ENCODE measurements at regions not wholly inside any gene's neighbourhood (a gene's known extent, or its start where the extent isn't known, plus 50 kb on each side); places are given as distances from the start of the nearest gene placed in this dataset.
"Not testable (repeated sequence)": the region's sequence is repeated elsewhere in the genome, so short reads cannot be mapped to it uniquely, and the experiment has no call there.

DNA sequence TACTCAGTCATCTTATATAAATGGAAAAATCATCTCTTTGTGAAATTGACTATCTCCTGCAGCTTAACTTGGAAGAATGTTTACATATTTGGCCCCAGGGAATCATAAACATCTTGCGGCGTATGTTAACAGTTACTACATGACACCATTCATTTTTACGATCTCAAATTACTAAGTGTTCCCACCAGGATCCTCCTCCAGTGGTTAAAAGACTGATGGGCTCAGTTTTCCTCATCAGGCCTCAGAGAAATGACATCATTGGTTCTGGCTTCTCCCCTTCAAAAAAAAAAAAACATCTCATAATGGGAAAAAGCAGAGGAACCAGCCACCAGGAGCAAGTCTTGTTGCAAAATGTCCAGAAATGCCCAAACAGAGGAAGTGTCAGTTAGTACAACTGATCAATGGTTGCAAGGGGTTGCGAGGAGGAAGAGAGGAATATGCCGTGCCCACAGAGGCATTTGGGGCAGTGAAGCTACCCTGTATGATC lies 70.5 kb upstream of the LIPC start:
- peak; percentile 30 for DNase-seq (ENCODE audit: low spot score)

DNA sequence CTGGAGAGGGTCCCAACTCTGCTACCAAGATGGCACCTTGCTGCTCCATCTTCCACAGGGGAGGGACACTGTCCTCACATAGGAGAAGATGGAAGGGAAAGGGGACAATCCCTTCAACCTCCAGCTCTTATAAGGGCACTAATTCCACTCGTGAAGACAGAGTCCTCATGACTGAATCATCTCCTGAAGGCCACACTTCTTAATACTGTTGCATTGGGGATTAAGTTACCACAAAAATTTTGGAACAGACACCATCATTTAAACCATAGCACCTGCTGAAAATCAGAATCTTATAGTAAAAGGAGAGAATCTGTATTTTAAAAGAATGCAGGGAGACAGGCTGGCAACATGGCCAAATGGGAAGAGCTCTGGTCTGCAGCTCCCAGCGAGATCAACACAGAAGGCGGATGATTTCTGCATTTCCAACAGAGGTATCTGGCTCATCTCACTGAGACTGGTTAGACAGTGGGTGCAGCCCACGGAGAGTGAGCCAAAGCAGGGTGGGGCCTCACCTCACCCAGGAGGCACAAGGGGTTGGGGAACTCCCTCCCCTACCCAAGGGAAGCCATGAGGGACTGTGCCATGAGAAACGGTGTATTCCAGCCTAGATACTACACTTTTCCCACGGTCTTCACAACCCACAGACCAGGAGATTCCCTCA lies 69.4 kb upstream of the LIPC start:
- DNase-seq (ENCODE audit: low spot score), result no peak

DNA sequence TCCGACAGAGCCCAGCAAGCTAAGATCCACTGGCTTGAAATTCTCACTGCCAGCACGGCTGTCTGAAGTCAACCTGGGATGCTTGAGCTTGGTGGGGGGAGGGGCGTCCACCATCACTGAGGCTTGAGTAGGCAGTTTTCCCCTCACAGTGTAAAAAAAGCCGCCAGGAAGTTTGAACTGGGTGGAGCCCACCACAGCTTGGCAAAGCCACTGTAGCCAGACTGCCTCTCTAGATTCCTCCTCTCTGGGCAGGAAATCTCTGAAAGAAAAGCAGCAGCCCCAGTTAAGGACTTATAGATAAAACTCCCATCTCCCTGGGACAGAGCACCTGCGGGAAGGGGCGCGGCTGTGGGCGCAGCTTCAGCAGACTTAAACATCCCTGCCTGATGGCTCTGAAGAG lies 68.7 kb upstream of the LIPC start:
- not testable (repeated sequence) for DNase-seq (ENCODE audit: low spot score)

DNA sequence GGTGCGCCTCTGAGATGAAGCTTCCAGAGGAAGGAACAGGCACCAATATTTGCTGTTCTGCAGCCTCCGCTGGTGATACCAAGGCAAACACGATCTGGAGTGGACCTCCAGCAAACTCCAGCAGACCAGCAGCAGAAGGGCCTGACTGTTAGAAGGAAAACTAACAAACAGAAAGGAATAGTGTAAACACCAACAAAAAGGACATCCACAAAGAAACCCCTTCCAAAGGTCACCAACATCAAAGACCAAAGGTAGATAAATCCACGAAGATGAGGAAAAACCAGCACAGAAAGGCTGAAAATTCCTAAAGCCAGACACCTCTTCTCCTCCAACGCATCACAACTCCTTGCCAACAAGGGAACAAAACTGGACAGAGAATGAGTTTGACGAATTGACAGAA lies 68.1 kb upstream of the LIPC start:
- not testable (repeated sequence) for DNase-seq (ENCODE audit: low spot score)

DNA sequence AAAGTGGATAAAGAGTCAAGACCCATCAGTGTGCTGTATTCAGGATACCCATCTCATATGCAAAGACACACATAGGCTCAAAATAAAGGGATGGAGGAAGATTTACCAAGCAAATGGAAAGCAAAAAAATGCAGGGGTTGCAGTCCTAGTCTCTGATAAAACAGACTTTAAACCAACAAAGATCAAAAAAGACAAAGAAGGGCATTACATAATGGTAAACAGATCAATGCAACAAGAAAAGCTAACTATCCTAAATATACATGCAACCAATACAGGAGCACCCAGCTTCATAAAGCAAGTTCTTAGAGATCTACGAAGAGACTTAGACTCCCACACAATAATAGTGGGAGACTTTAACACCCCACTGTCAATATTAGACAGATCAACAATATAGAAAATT lies 66.7 kb upstream of the LIPC start:
- DNase-seq (ENCODE audit: low spot score), result not testable (repeated sequence)

DNA sequence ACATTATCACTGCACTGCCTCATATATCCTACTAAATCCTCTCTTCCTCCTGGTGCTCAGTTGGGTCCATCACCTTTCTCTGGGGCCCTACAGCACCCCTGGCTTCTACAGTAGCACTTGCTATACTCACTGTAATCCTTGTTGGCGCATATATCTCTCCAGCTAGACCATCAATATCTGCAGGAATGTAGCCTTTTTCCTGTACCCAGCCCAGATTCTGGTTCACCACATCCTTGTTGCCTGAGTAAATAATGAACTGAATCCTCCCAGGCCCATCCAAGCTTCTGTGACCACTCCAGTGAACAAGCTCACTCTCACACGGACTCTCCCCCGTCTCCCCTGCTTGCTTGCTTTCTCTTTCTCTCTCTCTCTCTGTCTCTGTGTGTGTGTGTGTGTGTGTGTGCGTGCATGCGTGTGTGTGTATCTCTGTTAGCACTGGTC lies 62.5 kb upstream of the LIPC start:
- no peak for DNase-seq (ENCODE audit: low spot score)

DNA sequence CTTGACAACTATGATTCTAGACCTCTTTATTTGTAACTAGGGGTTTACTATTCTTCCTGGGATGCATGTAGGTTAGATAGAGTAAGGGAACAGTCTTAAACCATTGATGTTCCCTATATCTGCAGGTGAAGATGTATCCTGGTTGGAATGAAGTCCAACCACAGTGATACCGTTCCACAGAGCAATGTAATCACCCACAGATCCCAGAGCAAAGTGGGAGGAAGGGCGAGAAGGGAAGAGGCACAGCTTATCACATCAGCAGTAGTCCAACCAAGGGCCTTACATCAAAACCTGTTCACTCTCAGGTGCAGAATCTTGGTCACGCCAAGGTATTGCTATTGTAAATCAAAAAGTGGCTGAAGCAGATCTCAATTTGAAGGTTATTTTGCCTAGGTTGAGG lies 61.8 kb upstream of the LIPC start:
- no peak for DNase-seq (ENCODE audit: low spot score)

DNA sequence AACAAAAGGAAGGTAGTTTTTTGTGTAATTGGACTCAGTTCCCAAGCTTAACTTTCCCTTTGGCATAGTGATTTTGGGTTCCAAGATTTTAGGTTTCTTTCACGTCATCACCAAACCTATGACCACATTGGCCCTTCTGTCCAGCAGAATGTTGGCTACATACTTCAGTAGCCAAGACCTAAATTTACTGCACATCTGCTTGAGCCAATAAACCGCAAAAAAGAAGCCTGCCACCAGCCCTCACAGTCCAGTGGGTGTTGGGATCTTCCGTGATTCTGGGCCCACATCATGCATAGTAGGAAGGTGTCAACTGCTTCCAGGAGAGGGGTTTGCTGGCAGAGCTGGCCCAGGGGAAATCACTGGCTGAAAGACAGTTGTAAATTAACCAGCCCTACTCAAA lies 57.6 kb upstream of the LIPC start:
- no peak for DNase-seq (ENCODE audit: low spot score)

DNA sequence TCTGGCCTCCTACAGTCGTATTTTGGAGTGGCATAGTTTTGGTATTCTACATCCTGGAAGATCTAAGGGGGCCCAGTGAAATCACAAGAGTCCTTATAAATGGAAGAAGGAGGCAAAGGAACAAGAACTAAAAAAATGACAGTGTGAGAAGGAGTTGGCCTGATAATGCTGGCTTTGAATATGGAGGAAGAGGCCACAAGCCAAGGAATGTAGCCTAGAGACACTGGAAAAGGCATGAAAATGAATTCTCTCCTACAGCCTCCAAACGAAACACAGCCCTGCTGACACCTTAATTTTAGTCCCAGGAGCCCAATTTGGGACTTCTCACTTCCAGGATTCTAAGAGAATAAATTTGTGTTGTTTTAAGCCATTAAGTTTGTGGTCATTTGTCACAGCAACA lies 54.6 kb upstream of the LIPC start:
- no peak for DNase-seq (ENCODE audit: low spot score)

DNA sequence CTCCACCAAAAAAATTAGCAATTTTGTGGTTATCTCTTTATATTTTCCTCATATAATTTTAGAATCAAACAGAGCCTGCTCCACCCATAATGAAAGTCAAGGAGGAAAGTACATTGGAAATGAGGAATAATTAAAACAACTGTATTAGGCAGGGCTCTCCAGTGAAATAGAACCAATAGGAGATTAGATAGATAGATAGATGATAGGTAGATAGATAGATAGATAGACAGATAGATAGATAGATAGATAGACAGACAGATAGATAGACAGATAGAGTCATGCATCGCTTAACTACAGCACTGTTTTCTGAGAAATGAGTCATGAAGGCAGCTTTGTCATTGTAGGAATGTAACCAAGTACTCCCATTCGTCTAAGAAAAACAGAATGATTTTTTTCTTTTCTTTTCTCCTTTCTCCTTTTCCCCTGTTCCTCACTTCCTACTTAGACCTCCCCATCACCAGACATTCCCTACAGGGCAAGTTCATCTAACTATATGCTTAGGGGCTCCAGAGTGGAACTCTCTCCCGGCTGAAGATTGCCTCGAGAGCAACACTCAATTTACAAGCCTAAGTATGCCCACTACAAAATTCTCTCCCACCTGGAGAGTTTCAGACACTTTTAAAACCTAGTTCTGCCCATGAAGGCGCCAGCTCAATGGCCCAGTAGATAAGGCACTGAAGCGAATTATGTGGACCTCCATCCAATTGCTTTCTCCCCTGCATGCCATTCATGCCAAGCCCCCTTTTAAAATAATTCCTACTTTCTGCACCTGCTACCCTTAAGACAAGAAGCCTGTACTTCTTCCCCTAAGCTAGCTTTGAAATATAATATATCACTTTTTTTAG lies 53.3 kb upstream of the LIPC start:
- no peak for DNase-seq (ENCODE audit: low spot score)

DNA sequence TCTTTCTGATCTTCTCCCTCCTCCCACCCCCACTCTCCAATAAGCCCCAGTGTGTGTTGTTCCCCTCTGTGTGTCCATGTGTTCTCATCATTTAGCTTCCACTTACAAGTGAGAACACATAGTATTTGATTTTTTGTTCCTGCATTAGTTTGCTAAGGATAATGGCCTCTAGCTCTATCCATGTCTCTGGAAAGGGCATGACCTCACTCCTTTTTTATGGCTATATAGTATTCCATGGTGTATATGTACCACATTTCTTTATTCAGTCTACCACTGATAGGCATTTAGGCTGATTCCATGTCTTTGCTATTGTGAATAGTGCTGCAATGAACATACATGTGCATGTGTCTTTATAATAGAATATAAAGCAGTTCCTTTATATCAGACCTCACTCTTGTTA lies 52.3 kb upstream of the LIPC start:
- DNase-seq (ENCODE audit: low spot score), result not testable (repeated sequence)

DNA sequence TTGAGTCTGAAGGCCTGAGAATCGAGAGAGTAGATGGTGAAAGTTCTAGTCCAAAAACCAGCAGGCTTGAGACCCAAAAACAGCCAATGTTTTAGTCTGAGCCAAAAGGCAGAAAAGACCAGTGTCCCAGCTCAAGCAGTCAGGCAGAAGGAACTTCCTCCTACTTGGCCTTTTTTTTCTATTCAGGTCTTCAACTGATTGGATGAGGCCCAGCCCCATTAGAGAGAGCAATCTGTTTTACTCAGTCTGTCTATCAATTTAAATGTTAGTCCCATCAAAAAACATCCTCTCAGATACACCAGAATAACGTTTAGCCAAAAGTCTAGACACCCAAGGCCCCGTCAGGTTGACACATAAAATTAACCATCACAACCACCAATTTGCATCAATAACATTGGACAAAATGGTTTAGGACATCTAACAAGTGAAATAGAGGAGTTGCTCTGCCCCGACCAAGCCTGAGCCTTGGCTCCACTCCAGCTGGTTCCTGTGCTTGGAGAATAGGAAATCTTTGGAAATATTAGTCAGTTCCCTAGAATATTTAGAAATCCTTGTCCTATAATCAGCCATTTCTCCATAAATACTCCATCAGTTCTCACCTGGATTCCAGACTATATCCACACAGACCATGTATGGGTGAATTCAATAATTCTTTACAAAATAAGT lies 51.4 kb upstream of the LIPC start:
- DNase-seq (ENCODE audit: low spot score), result no peak

DNA sequence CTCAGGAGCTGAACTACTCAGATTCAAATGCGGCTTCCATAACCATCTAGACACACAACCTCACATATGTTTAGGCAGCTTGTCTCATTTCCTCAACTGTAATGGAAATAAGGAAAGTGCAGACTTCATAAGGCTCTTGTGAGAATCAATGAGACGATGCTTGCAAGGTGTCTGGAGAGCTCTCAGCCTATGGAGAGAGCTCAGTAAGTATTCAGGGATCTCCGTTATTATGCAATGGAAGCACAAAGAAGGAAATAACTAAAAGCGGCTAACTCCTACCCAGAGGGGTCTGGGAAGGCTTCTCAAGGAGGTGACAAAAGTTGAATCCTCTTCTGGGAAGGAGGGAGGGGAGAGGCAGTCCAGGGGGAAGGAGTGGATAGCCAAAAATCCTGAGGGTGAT lies 50.1 kb upstream of the LIPC start:
- DNase-seq (ENCODE audit: low spot score), result no peak
